ENCODE measurements at regions not wholly inside any gene's neighbourhood (a gene's known extent, or its start where the extent isn't known, plus 50 kb on each side); places are given as distances from the start of the nearest gene placed in this dataset.

- H3K27ac Mint-ChIP-seq: no peak overlapping the region
- no peaks in the 10 kb centered on the region for H3K9me3 Mint-ChIP-seq
- H3K27me3 Mint-ChIP-seq: no peaks in the 10 kb centered on the region
- TF ChIP-seq CTCF (IDR thresholded peaks at IDR 0.05): no peak
- H3K36me3 Mint-ChIP-seq (ENCODE audit: low read depth): no peaks in the 10 kb centered on the region
- ChIA-PET CTCF (no interaction called here), POLR2A (no interaction called here)
- intact Hi-C loops (cut with micrococcal nuclease): no loop called here
- no peak for DNase-seq
- ATAC-seq: no peak
- no peaks in the 10 kb centered on the region for H3K4me1 Mint-ChIP-seq (ENCODE audit: low read depth)
- no peak overlapping the region for H3K4me3 Mint-ChIP-seq
Observed at GRCh38 chr11:80194016-80194415, 753.2 kb upstream of the TENM4 start.

DNA sequence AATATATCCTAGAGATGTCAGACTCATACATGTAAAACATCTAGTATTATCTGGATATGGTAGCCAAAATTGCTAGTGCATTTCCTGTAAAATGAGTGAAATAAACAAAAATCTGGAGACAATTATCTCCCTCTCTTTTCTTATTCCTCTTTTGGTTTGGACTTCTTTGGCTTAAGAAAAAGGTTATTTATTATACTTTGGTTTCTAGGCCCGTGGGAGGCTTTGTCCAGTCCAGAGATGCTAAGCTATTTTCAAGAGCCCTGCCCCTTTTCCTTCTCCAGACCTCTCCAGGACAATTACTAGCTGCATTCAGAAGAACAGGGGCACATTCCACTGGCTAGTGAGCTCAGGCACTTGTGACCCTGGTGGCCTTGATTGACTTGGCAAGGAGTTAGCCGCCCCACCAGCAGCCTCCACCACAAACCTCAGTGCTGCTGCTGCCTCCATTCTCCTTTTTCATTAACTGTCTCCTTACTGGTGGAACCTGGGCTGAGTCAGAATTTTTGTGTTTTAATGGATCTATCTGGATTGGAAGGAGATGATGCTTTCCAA is 747.3 kb upstream of the TENM4 start:
- TF ChIP-seq CTCF (IDR thresholded peaks at IDR 0.05): no peak
- H3K36me3 Mint-ChIP-seq (ENCODE audit: low read depth): no peaks in the 10 kb centered on the region
- intact Hi-C loops (cut with micrococcal nuclease): no loop called here
- no peak for DNase-seq
- no peak for ATAC-seq
- H3K4me1 Mint-ChIP-seq (ENCODE audit: low read depth): no peaks in the 10 kb centered on the region
- H3K9me3 Mint-ChIP-seq: no peaks in the 10 kb centered on the region
- CTCF ChIA-PET: no interaction called here
- POLR2A ChIA-PET: no interaction called here
- no peak overlapping the region for H3K4me3 Mint-ChIP-seq
- H3K27ac Mint-ChIP-seq: no peak overlapping the region
- no peaks in the 10 kb centered on the region for H3K27me3 Mint-ChIP-seq

DNA sequence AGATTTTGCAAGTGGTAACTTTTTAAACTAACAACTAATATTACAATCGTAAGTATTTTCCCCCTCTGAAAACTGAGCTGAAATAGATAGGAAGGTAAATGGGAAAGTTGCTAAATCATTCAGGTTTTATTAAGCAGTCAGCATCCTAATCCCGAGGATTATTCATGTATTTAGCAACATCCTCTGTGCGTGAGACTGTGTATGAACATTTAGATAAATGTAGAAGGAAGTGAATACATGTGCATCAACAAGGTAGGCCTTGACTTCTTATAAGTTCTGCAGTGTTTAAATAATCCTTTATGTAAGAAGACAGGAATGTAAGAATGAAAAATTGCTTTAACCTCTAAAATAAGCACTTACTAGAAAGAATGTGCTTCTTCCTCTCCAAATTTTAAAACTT is 745.9 kb upstream of the TENM4 start:
- TF ChIP-seq CTCF (IDR thresholded peaks at IDR 0.05): no peak
- ChIA-PET POLR2A (no interaction called here), CTCF (interaction anchor here (0.6 to 0.7 kb wide), 2 partner anchors 26 to 280 kb away, joined by 3 read pairs; no protein-coding TSS in a partner anchor)
- Mint-ChIP-seq H3K27me3 (no peaks in the 10 kb centered on the region), H3K4me1 (ENCODE audit: low read depth) (no peaks in the 10 kb centered on the region), H3K27ac (no peak overlapping the region), H3K36me3 (ENCODE audit: low read depth) (no peaks in the 10 kb centered on the region), H3K9me3 (no peaks in the 10 kb centered on the region), H3K4me3 (no peak overlapping the region)
- intact Hi-C loops (cut with micrococcal nuclease): no loop called here
- ATAC-seq (no peak), DNase-seq (no peak)

DNA sequence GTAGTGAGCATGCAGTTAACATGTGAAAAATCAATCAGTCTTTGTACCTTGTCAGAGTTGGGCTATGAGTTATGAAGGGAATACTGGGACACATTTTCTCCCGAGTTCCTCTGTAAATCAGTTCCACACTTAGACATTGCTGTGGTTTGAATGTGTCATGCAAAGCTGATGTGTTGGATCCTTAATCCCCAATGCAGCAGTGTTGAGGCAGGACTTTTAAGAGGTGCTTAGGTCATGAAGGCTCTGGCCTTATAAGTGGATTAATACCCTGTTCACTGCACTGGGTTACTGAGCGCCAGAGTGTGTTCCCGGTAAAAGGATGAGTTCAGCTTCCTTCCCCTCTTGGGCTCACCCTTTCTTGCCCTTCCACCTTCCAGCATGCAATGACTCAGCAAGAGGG is 742.1 kb upstream of the TENM4 start:
- no peak overlapping the region for H3K4me3 Mint-ChIP-seq

More for the DNA sequence above, 742.1 kb upstream of the TENM4 start:
- POLR2A ChIA-PET: no interaction called here
- Mint-ChIP-seq H3K9me3 (peaks cover 11% of the 10 kb centered on the region), H3K27me3 (no peaks in the 10 kb centered on the region), H3K36me3 (ENCODE audit: low read depth) (no peaks in the 10 kb centered on the region), H3K4me1 (ENCODE audit: low read depth) (no peaks in the 10 kb centered on the region), H3K27ac (no peak overlapping the region)
- DNase-seq: no peak
- CTCF ChIA-PET: no interaction called here
- intact Hi-C loops (cut with micrococcal nuclease): no loop called here
- ATAC-seq: no peak
- TF ChIP-seq CTCF (IDR thresholded peaks at IDR 0.05): no peak
